NCI-H1048 (cell line): ENCODE measurements at regions not wholly inside any gene's neighbourhood (a gene's known extent, or its start where the extent isn't known, plus 50 kb on each side); places are given as distances from the start of the nearest gene placed in this dataset.

ENCODE experiments used
- DNase-seq: peaks from one replicate; lab custom pipeline; 2025; lab: John Stamatoyannopoulos, UW

- no peak for DNase-seq
These were observed 131.2 kb downstream of the SNAPC1 start for GRCh38 chr14:61893371-61893940.

GRCh38 chr14:61894452-61895077, 132.3 kb downstream of the SNAPC1 start:
- peak; percentile 47 for DNase-seq

- no peak for DNase-seq
These were observed 135.1 kb downstream of the SNAPC1 start for GRCh38 chr14:61897300-61897699.

GRCh38 chr14:61898568-61898967, 136.3 kb downstream of the SNAPC1 start:
- no peak for DNase-seq

- DNase-seq: no peak
These were observed 137.3 kb downstream of the SNAPC1 start for GRCh38 chr14:61899497-61899896.

GRCh38 chr14:61904946-61905345, 142.7 kb downstream of the SNAPC1 start:
- DNase-seq: no peak

GRCh38 chr14:61911574-61911973, 149.4 kb downstream of the SNAPC1 start:
- DNase-seq: no peak

GRCh38 chr14:61918998-61919397, 156.8 kb downstream of the SNAPC1 start:
- no peak for DNase-seq

GRCh38 chr14:61923348-61923747, 161.1 kb downstream of the SNAPC1 start:
- no peak for DNase-seq

- no peak for DNase-seq
These were observed 162.8 kb downstream of the SNAPC1 start for GRCh38 chr14:61925043-61925442.

- no peak for DNase-seq
These were observed 163.7 kb downstream of the SNAPC1 start for GRCh38 chr14:61925732-61926435.

GRCh38 chr14:61927060-61927459, 164.8 kb downstream of the SNAPC1 start:
- no peak for DNase-seq

GRCh38 chr14:61927520-61927919, 165.3 kb downstream of the SNAPC1 start:
- no peak for DNase-seq

GRCh38 chr14:61928300-61928699, 166.1 kb downstream of the SNAPC1 start:
- no peak for DNase-seq

GRCh38 chr14:61928701-61929100, 166.5 kb downstream of the SNAPC1 start:
- no peak for DNase-seq

- no peak for DNase-seq
These were observed 167.4 kb downstream of the SNAPC1 start for GRCh38 chr14:61929651-61930050.

- DNase-seq: no peak
These were observed 168.1 kb downstream of the SNAPC1 start for GRCh38 chr14:61930101-61930857.

- no peak for DNase-seq
These were observed 170.8 kb downstream of the SNAPC1 start for GRCh38 chr14:61932974-61933373.

GRCh38 chr14:61934385-61934784, 172.2 kb downstream of the SNAPC1 start:
- DNase-seq: no peak

- no peak for DNase-seq
These were observed 177.6 kb downstream of the SNAPC1 start for GRCh38 chr14:61939776-61940175.

GRCh38 chr14:61940666-61941420, 178.6 kb downstream of the SNAPC1 start:
- DNase-seq: no peak
